CD14-positive monocyte (primary cell): ENCODE measurements at regions not wholly inside any gene's neighbourhood (a gene's known extent, or its start where the extent isn't known, plus 50 kb on each side); places are given as distances from the start of the nearest gene placed in this dataset.

ENCODE experiments used
- DNase-seq, 3 donors: peaks; one replicate each; pipeline ENCODE4 v3.0.0-alpha.2; 2011 to 2022
- H2AFZ ChIP-seq: 2 replicates; pipeline ENCODE4 v1.6.0; 2012; ENCODE audit warnings: mild to moderate bottlenecking, low read depth, low read length, inconsistent platforms; ENCODE audit not compliant: insufficient read depth, poor library complexity, severe bottlenecking
- H3K27ac ChIP-seq, 2 donors: 1 replicate in 1 of 2; 2 replicates in 1 of 2; pipeline ENCODE4 v1.5.1; 2012 to 2013; ENCODE audit warnings: low read length in 2 of 2, control low read depth in 1 of 2, inconsistent platforms in 1 of 2, low read depth in 1 of 2, mild to moderate bottlenecking in 1 of 2
- H3K27me3 ChIP-seq, 2 donors: one replicate each; pipeline versions ENCODE4 v1.6.0 to v1.6.1; 2011 to 2013; ENCODE audit warnings: low read length in 2 of 2; ENCODE audit not compliant: control insufficient read depth in 2 of 2, insufficient read depth in 2 of 2
- H3K36me3 ChIP-seq, 2 donors: replicated peaks in 1 of 2; 1 replicate in 1 of 2; 2 replicates in 1 of 2; pipeline versions ENCODE4 v1.5.1 to v1.6.1; 2012 to 2013; ENCODE audit warnings: low read length in 2 of 2, control low read depth in 1 of 2, inconsistent platforms in 1 of 2, mild to moderate bottlenecking in 1 of 2; ENCODE audit not compliant: insufficient read depth in 2 of 2, control insufficient read depth in 1 of 2
- H3K4me1 ChIP-seq, 2 donors: 1 replicate in 1 of 2; 2 replicates in 1 of 2; pipeline versions ENCODE4 v1.5.1 to v1.6.1; 2012 to 2013; ENCODE audit warnings: low read length in 2 of 2, control low read depth in 1 of 2, inconsistent platforms in 1 of 2, mild to moderate bottlenecking in 1 of 2, moderate library complexity in 1 of 2; ENCODE audit not compliant: insufficient read depth in 2 of 2, control insufficient read depth in 1 of 2
- H3K4me2 ChIP-seq: replicated peaks from 2 replicates; pipeline ENCODE3; 2012; ENCODE audit warnings: low read length, moderate library complexity, mild to moderate bottlenecking; ENCODE audit not compliant: poor library complexity, severe bottlenecking; ENCODE audit errors: extremely low read depth
- H3K4me3 ChIP-seq, 3 experiments: fragments of 200-600 bp in 1 of 3; sonication (generic) in 1 of 3; replicated peaks in 1 of 3; 1 replicate in 2 of 3; 2 replicates in 1 of 3; pipeline ENCODE4 v1.5.1; 2011 to 2013; ENCODE audit warnings: low read length in 3 of 3, mild to moderate bottlenecking in 3 of 3, control low read depth in 2 of 3, low read depth in 2 of 3, inconsistent platforms in 1 of 3, moderate library complexity in 1 of 3
- H3K79me2 ChIP-seq: 2 replicates; pipeline ENCODE4 v1.6.0; 2012; ENCODE audit warnings: mild to moderate bottlenecking, control low read depth, inconsistent platforms, low read length, moderate library complexity; ENCODE audit not compliant: insufficient read depth
- H3K9ac ChIP-seq: 2 replicates; pipeline ENCODE4 v1.6.0; 2017; ENCODE audit warnings: low read length, mild to moderate bottlenecking; ENCODE audit not compliant: insufficient read depth, poor library complexity, severe bottlenecking
- H3K9me3 ChIP-seq, 2 donors: replicated peaks in 1 of 2; 1 replicate in 1 of 2; 2 replicates in 1 of 2; pipeline versions ENCODE4 v1.5.1 to v1.6.1; 2012 to 2013; ENCODE audit warnings: low read length in 2 of 2, control low read depth in 1 of 2; ENCODE audit not compliant: control insufficient read depth in 1 of 2, insufficient read depth in 1 of 2
- H4K20me1 ChIP-seq: 2 replicates; pipeline ENCODE4 v1.6.0; 2012; ENCODE audit warnings: mild to moderate bottlenecking, low read length, control low read depth, moderate library complexity; ENCODE audit not compliant: insufficient read depth
- H3K27ac Mint-ChIP-seq, 7 donors: one replicate each; pipeline ENCODE4 v1.8.0; 2020; ENCODE audit warnings: mild to moderate bottlenecking in 7 of 7, mixed read lengths in 7 of 7, moderate library complexity in 6 of 7, inconsistent platforms in 2 of 7
- H3K27me3 Mint-ChIP-seq, 3 donors: one replicate each; pipeline ENCODE4 v1.8.0; 2021 to 2022; ENCODE audit warnings: low read depth in 3 of 3, mild to moderate bottlenecking in 3 of 3, mixed read lengths in 3 of 3, moderate library complexity in 3 of 3, inconsistent platforms in 1 of 3
- H3K36me3 Mint-ChIP-seq, 2 donors: one replicate each; pipeline ENCODE4 v1.8.0; 2020; ENCODE audit warnings: mixed read lengths in 2 of 2, inconsistent platforms in 1 of 2, mild to moderate bottlenecking in 1 of 2
- H3K4me1 Mint-ChIP-seq: one replicate; pipeline ENCODE4 v1.8.0; 2020; ENCODE audit warnings: mild to moderate bottlenecking, mixed read lengths
- H3K4me3 Mint-ChIP-seq, 2 donors: one replicate each; pipeline ENCODE4 v1.8.0; 2020; ENCODE audit warnings: mild to moderate bottlenecking in 2 of 2, mixed read lengths in 2 of 2, moderate library complexity in 1 of 2
- H3K9me3 Mint-ChIP-seq, 7 donors: one replicate each; pipeline ENCODE4 v1.8.0; 2020 to 2022; ENCODE audit warnings: mixed read lengths in 7 of 7, mild to moderate bottlenecking in 6 of 7, moderate library complexity in 6 of 7, inconsistent platforms in 2 of 7
- WGBS: methylation state at CpG from one replicate; pipeline ENCODE4 v1.1.5; 2013; ENCODE audit warnings: missing lambda C conversion rate; ENCODE audit not compliant: insufficient coverage; 5-methylcytosine and 5-hydroxymethylcytosine counted together
- intact Hi-C, 2 donors: fragments of 100-400 bp; cut with micrococcal nuclease; formaldehyde crosslinking; loops; one replicate each; pipeline versions ENCODE4 v1.15.0 to v1.15.1; 2023
- TF ChIP-seq, protein P1 (sequence below): fragments of 200-600 bp; IDR thresholded peaks from one replicate; pipeline ENCODE4 v1.8.0; 2022; ENCODE audit warnings: antibody characterized with exemption, mild to moderate bottlenecking

DNA sequence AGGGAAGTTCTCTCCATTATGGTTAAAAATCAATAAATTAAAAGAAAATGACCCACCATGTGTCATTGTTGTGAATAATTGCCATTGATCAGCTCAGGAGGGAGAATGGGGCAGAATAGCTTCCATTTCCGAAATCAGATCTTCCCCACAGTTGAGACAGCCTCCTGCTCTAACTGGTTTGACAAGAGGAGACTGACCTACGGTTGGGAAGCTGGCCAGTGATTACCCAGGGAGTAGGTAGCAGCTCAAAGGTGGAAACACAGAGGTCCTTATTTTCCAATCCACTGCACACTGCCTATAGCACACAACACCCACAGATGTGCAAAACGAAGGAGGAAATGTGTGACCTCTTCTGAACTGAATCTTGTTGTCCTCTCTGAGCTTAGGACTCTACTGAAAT is 69.0 kb upstream of the DAPK1 start:
- Histone ChIP-seq H3K27ac (no peak overlapping the region), H3K9me3 (peaks cover 26 to 30% of the 10 kb centered on the region in 2 donors), H3K36me3 (no peaks in the 10 kb centered on the region), H3K9ac (no peak overlapping the region), H3K4me1 (peaks cover 4 to 9% of the 10 kb centered on the region in 2 donors), H3K4me2 (no peak overlapping the region), H3K27me3 (no peaks in the 10 kb centered on the region), H3K4me3 (no peak overlapping the region), H3K79me2 (no peaks in the 10 kb centered on the region), H2AFZ (no peak overlapping the region), H4K20me1 (no peaks in the 10 kb centered on the region)
- H3K27me3 Mint-ChIP-seq: peaks cover 0 to 6% (median 0%) of the 10 kb centered on the region in 3 donors
- no peak overlapping the region for H3K4me3 Mint-ChIP-seq
- intact Hi-C loops: no loop called here
- WGBS: 100% methylated on average over 1 of the region's 3 CpGs
- no peak overlapping the region for H3K27ac Mint-ChIP-seq
- peaks cover 5 to 15% of the 10 kb centered on the region in 2 donors for H3K36me3 Mint-ChIP-seq
- no peak for DNase-seq
- TF ChIP-seq, protein P1, sequence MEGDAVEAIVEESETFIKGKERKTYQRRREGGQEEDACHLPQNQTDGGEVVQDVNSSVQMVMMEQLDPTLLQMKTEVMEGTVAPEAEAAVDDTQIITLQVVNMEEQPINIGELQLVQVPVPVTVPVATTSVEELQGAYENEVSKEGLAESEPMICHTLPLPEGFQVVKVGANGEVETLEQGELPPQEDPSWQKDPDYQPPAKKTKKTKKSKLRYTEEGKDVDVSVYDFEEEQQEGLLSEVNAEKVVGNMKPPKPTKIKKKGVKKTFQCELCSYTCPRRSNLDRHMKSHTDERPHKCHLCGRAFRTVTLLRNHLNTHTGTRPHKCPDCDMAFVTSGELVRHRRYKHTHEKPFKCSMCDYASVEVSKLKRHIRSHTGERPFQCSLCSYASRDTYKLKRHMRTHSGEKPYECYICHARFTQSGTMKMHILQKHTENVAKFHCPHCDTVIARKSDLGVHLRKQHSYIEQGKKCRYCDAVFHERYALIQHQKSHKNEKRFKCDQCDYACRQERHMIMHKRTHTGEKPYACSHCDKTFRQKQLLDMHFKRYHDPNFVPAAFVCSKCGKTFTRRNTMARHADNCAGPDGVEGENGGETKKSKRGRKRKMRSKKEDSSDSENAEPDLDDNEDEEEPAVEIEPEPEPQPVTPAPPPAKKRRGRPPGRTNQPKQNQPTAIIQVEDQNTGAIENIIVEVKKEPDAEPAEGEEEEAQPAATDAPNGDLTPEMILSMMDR: no peak
- H3K9me3 Mint-ChIP-seq: peaks cover 19 to 35% (median 31%) of the 10 kb centered on the region in 7 donors
- H3K4me1 Mint-ChIP-seq: peaks cover 8% of the 10 kb centered on the region

DNA sequence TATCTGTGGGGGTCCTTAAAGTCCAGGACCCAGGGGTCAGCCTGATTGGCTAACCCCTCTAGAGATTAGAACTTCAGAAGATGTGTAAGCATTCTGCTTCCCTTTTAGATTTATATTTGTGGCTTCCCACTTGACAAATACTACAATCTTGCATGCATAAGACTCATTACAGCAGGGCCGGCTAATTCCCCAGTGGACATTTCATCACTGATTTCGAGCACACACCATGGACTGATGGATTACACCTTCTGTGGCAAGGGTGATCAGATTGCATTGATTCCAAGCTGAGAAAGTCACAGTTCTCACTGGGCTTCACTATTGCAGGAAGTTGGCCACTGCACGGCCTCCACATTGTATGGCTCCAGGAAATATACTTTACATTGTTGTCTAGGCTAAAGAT is 65.8 kb upstream of the DAPK1 start:
- no peak overlapping the region for H3K4me3 ChIP-seq
- Mint-ChIP-seq H3K4me3 (no peak overlapping the region), H3K9me3 (peaks cover 0 to 5% (median 2%) of the 10 kb centered on the region in 7 donors), H3K27ac (no peak overlapping the region), H3K36me3 (no peaks in the 10 kb centered on the region), H3K27me3 (peaks cover 0 to 5% (median 0%) of the 10 kb centered on the region in 3 donors), H3K4me1 (peaks cover 2% of the 10 kb centered on the region)
- no peaks in the 10 kb centered on the region for H3K4me1 ChIP-seq
- DNase-seq: no peak
- no peak overlapping the region for H3K27ac ChIP-seq
- no peak overlapping the region for H2AFZ ChIP-seq
- H3K9me3 ChIP-seq: peaks cover 0 to 3% of the 10 kb centered on the region in 2 donors
- H3K27me3 ChIP-seq: no peaks in the 10 kb centered on the region
- intact Hi-C loops: loop anchor here in 1 of 2 donors (5.0 kb wide), 1 partner anchor 40 kb away; no protein-coding TSS in a partner anchor
- no peaks in the 10 kb centered on the region for H4K20me1 ChIP-seq
- no peak overlapping the region for H3K9ac ChIP-seq
- TF ChIP-seq, protein P1: no peak
- no peak overlapping the region for H3K4me2 ChIP-seq
- H3K79me2 ChIP-seq: no peaks in the 10 kb centered on the region
- 57% methylated on average over 1 of the region's 3 CpGs for WGBS
- H3K36me3 ChIP-seq: no peaks in the 10 kb centered on the region
